ENCODE measurements at regions not wholly inside any gene's neighbourhood (a gene's known extent, or its start where the extent isn't known, plus 50 kb on each side); places are given as distances from the start of the nearest gene placed in this dataset.

DNA sequence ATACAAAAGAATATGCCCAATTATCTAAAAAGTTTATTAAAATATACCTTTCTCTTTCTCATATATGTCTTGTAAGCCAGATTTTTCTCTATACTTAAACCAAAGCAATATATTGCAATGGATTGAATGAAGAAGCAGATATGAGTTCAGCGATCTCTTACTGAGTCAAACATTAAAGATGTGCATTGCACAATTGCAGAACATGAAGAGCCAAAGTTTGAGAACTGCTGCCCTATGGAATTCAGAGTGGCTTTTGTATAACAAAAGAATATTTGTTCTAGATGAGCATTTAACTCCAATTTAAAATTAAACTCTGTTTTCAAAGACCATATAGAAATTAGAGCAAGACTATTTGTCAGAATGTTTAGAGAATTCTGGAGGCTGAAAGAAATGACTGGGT lies 519.0 kb upstream of the DAB2 start:
- Histone ChIP-seq H3K4ac (ENCODE audit: low read depth, low read length) (no peak overlapping the region), H3K27me3 (ENCODE audit: insufficient read depth, low read length, poor library complexity) (no peaks in the 10 kb centered on the region), H2BK5ac (ENCODE audit: low read length) (no peak overlapping the region), H3K56ac (ENCODE audit: low read length) (no peak overlapping the region), H3K4me1 (ENCODE audit: control insufficient read depth, low read depth, low read length) (no peaks in the 10 kb centered on the region), H2AK5ac (ENCODE audit: low read length) (no peak overlapping the region), H4K8ac (ENCODE audit: low read depth, low read length) (no peak overlapping the region), H3K9ac (ENCODE audit: low read length) (no peak overlapping the region), H3K79me2 (ENCODE audit: control insufficient read depth, insufficient read depth, low read length) (no peaks in the 10 kb centered on the region), H3K23ac (ENCODE audit: low read length) (no peak overlapping the region), H3K79me1 (ENCODE audit: low read length) (no peaks in the 10 kb centered on the region), H3K18ac (ENCODE audit: low read length) (no peak overlapping the region), H3K36me3 (ENCODE audit: control insufficient read depth, insufficient read depth, low read length) (no peaks in the 10 kb centered on the region), H2BK15ac (replicated peaks; ENCODE audit: low read depth) (no peak overlapping the region), H3K4me2 (ENCODE audit: low read length) (no peak overlapping the region), H4K5ac (ENCODE audit: low read length) (no peak overlapping the region), H2BK120ac (ENCODE audit: low read depth, low read length) (no peak overlapping the region), H3K27ac (ENCODE audit: low read depth, low read length) (no peak overlapping the region), H3K4me3 (ENCODE audit: low read length) (no peak overlapping the region)
- DNase-seq = no peak
- WGBS (ENCODE audit: extremely low coverage, insufficient coverage, low lambda C conversion rate) = no CpG with 5 or more reads among the region's 1 CpG

- H3K18ac ChIP-seq (ENCODE audit: low read length) = no peak overlapping the region
- H3K36me3 ChIP-seq (ENCODE audit: control insufficient read depth, insufficient read depth, low read length) = no peaks in the 10 kb centered on the region
Measured at GRCh38 chr5:39942606-39943005, 517.8 kb upstream of the DAB2 start.

DNA sequence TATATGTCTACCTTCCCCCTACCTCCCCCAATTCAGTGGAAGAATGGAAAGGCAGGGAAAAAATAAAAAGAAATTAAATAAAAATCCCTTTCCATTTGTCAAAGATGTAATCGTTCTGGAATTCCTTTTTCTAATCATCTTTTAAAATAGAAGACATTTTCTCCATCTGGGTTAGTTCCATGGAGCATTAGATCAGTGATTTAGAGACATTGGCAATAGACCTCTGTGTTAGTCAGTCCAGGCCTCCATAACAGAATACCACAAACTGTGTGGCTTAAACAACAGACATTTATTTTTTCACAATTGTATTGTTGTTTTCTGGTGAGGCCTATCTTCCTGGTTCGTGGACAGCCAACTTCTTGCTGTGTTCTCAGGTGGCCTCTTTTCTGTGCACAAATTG lies 516.6 kb upstream of the DAB2 start:
- H3K23ac ChIP-seq (ENCODE audit: low read length) = no peak overlapping the region
- no peak overlapping the region for H3K9ac ChIP-seq (ENCODE audit: low read length)
- no peaks in the 10 kb centered on the region for H3K36me3 ChIP-seq (ENCODE audit: control insufficient read depth, insufficient read depth, low read length)
- H3K4me2 ChIP-seq (ENCODE audit: low read length) = no peak overlapping the region
- no peak overlapping the region for H4K8ac ChIP-seq (ENCODE audit: low read depth, low read length)
- no peaks in the 10 kb centered on the region for H3K27me3 ChIP-seq (ENCODE audit: insufficient read depth, low read length, poor library complexity)
- no peak overlapping the region for H2BK120ac ChIP-seq (ENCODE audit: low read depth, low read length)
- H3K4me3 ChIP-seq (ENCODE audit: low read length) = no peak overlapping the region
- no peak overlapping the region for H3K4ac ChIP-seq (ENCODE audit: low read depth, low read length)
- no peak overlapping the region for H2AK5ac ChIP-seq (ENCODE audit: low read length)
- H3K56ac ChIP-seq (ENCODE audit: low read length) = no peak overlapping the region
- H3K4me1 ChIP-seq (ENCODE audit: control insufficient read depth, low read depth, low read length) = no peaks in the 10 kb centered on the region
- no peak for DNase-seq
- no CpG with 5 or more reads among the region's 2 CpGs for WGBS (ENCODE audit: extremely low coverage, insufficient coverage, low lambda C conversion rate)
- no peak overlapping the region for H3K18ac ChIP-seq (ENCODE audit: low read length)
- no peak overlapping the region for H2BK5ac ChIP-seq (ENCODE audit: low read length)
- H3K79me2 ChIP-seq (ENCODE audit: control insufficient read depth, insufficient read depth, low read length) = no peaks in the 10 kb centered on the region
- H2BK15ac ChIP-seq (replicated peaks; ENCODE audit: low read depth) = no peak overlapping the region
- no peak overlapping the region for H3K27ac ChIP-seq (ENCODE audit: low read depth, low read length)
- H4K5ac ChIP-seq (ENCODE audit: low read length) = no peak overlapping the region
- H3K79me1 ChIP-seq (ENCODE audit: low read length) = no peaks in the 10 kb centered on the region

More at GRCh38 chr5:39942606-39943005, 517.8 kb upstream of the DAB2 start:
- Histone ChIP-seq H3K4me1 (ENCODE audit: control insufficient read depth, low read depth, low read length) (no peaks in the 10 kb centered on the region), H3K23ac (ENCODE audit: low read length) (no peak overlapping the region), H4K8ac (ENCODE audit: low read depth, low read length) (no peak overlapping the region), H2BK5ac (ENCODE audit: low read length) (no peak overlapping the region), H3K4me3 (ENCODE audit: low read length) (no peak overlapping the region), H3K56ac (ENCODE audit: low read length) (no peak overlapping the region), H3K27me3 (ENCODE audit: insufficient read depth, low read length, poor library complexity) (no peaks in the 10 kb centered on the region), H3K4ac (ENCODE audit: low read depth, low read length) (no peak overlapping the region), H2BK120ac (ENCODE audit: low read depth, low read length) (no peak overlapping the region), H3K4me2 (ENCODE audit: low read length) (no peak overlapping the region), H2AK5ac (ENCODE audit: low read length) (no peak overlapping the region), H2BK15ac (replicated peaks; ENCODE audit: low read depth) (no peak overlapping the region), H3K79me2 (ENCODE audit: control insufficient read depth, insufficient read depth, low read length) (no peaks in the 10 kb centered on the region), H3K27ac (ENCODE audit: low read depth, low read length) (no peak overlapping the region), H3K79me1 (ENCODE audit: low read length) (no peaks in the 10 kb centered on the region), H4K5ac (ENCODE audit: low read length) (no peak overlapping the region), H3K9ac (ENCODE audit: low read length) (no peak overlapping the region)
- no peak for DNase-seq
- no CpG with 5 or more reads among the region's 1 CpG for WGBS (ENCODE audit: extremely low coverage, insufficient coverage, low lambda C conversion rate)

DNA sequence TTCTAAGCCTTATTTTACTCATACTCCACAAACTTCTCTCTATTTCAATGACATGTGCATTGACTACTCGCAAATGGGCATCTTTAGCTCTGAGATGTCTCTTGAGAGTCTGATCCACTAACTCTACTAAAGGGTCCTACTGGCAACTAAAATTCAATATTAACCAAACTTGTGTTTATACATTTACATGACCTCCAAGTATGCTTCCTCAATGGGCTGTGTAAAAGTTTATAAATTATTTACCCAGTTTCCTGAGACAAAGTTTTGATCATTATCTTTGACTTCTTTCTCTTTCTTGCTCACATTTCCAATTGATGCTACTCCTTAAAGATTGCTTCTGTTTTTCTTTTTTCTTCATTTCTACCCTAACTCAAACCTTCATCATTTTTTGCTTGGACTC lies 510.1 kb upstream of the DAB2 start:
- no CpG with 5 or more reads among the region's 1 CpG for WGBS (ENCODE audit: extremely low coverage, insufficient coverage, low lambda C conversion rate)

DNA sequence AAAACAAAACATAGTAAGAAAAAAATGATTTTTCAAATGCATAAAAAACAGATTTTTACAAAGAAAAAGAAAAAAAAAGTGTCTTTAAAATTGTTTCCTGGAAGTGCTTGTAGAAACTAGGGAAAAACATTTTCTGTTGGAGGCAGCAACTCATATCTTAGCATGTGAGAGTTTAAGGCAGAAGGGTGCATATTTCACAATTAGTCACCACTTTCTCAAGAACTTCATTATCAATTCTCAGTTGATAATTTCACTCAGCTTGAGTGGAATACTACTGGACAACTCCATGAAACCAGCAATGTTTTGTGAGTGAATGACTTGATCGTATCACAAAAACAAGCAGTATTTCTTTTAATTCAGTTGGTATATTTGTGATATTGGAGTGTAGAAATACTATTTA lies 508.3 kb upstream of the DAB2 start:
- DNase-seq = no peak
- no peak overlapping the region for H2BK15ac ChIP-seq (replicated peaks; ENCODE audit: low read depth)
- H3K9ac ChIP-seq (ENCODE audit: low read length) = no peak overlapping the region
- H2AK5ac ChIP-seq (ENCODE audit: low read length) = no peak overlapping the region
- no peak overlapping the region for H4K8ac ChIP-seq (ENCODE audit: low read depth, low read length)
- no peak overlapping the region for H3K4me2 ChIP-seq (ENCODE audit: low read length)
- no peaks in the 10 kb centered on the region for H3K79me2 ChIP-seq (ENCODE audit: control insufficient read depth, insufficient read depth, low read length)
- WGBS (ENCODE audit: extremely low coverage, insufficient coverage, low lambda C conversion rate) = no CpG with 5 or more reads among the region's 1 CpG
- no peaks in the 10 kb centered on the region for H3K27me3 ChIP-seq (ENCODE audit: insufficient read depth, low read length, poor library complexity)
- no peaks in the 10 kb centered on the region for H3K79me1 ChIP-seq (ENCODE audit: low read length)
- no peak overlapping the region for H3K23ac ChIP-seq (ENCODE audit: low read length)
- no peak overlapping the region for H2BK5ac ChIP-seq (ENCODE audit: low read length)
- H3K27ac ChIP-seq (ENCODE audit: low read depth, low read length) = no peak overlapping the region
- H3K4ac ChIP-seq (ENCODE audit: low read depth, low read length) = no peak overlapping the region
- H3K56ac ChIP-seq (ENCODE audit: low read length) = no peak overlapping the region
- no peak overlapping the region for H2BK120ac ChIP-seq (ENCODE audit: low read depth, low read length)
- no peak overlapping the region for H4K5ac ChIP-seq (ENCODE audit: low read length)
- no peaks in the 10 kb centered on the region for H3K36me3 ChIP-seq (ENCODE audit: control insufficient read depth, insufficient read depth, low read length)
- H3K4me3 ChIP-seq (ENCODE audit: low read length) = no peak overlapping the region
- H3K4me1 ChIP-seq (ENCODE audit: control insufficient read depth, low read depth, low read length) = no peaks in the 10 kb centered on the region
- H3K18ac ChIP-seq (ENCODE audit: low read length) = no peak overlapping the region

More for the DNA sequence above, 510.1 kb upstream of the DAB2 start:
- Histone ChIP-seq H3K36me3 (ENCODE audit: control insufficient read depth, insufficient read depth, low read length) (no peaks in the 10 kb centered on the region), H3K4me1 (ENCODE audit: control insufficient read depth, low read depth, low read length) (no peaks in the 10 kb centered on the region), H2AK5ac (ENCODE audit: low read length) (no peak overlapping the region), H4K5ac (ENCODE audit: low read length) (no peak overlapping the region), H3K4ac (ENCODE audit: low read depth, low read length) (no peak overlapping the region), H2BK15ac (replicated peaks; ENCODE audit: low read depth) (no peak overlapping the region), H3K4me3 (ENCODE audit: low read length) (no peak overlapping the region), H3K18ac (ENCODE audit: low read length) (no peak overlapping the region), H3K9ac (ENCODE audit: low read length) (no peak overlapping the region), H4K8ac (ENCODE audit: low read depth, low read length) (no peak overlapping the region), H3K79me2 (ENCODE audit: control insufficient read depth, insufficient read depth, low read length) (no peaks in the 10 kb centered on the region), H2BK120ac (ENCODE audit: low read depth, low read length) (no peak overlapping the region), H3K27me3 (ENCODE audit: insufficient read depth, low read length, poor library complexity) (no peaks in the 10 kb centered on the region), H3K4me2 (ENCODE audit: low read length) (no peak overlapping the region), H3K56ac (ENCODE audit: low read length) (no peak overlapping the region), H3K27ac (ENCODE audit: low read depth, low read length) (no peak overlapping the region), H3K79me1 (ENCODE audit: low read length) (no peaks in the 10 kb centered on the region), H2BK5ac (ENCODE audit: low read length) (no peak overlapping the region), H3K23ac (ENCODE audit: low read length) (no peak overlapping the region)
- no peak for DNase-seq

DNA sequence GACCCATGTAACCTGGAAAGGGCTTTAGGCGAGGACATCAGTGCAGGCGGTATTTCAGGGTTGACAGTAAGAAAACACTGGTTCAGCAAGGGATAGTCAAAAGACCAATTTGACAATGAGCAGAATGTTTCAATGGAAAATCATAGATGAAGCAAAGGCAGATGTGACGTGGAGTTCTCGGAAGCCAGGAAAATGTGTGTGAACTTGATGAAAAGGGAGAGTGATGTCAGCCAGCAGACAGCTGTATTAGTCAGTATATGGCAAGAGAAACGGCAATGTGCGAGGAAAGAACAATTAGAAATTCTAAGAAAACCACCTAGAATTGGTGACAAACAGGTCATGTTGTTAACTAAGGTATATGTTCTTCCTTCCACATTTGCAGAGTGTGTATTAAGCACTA lies 503.9 kb upstream of the DAB2 start:
- no CpG with 5 or more reads among the region's 6 CpGs for WGBS (ENCODE audit: extremely low coverage, insufficient coverage, low lambda C conversion rate)
- H3K4me3 ChIP-seq (ENCODE audit: low read length) = no peak overlapping the region
- H2AK5ac ChIP-seq (ENCODE audit: low read length) = no peak overlapping the region
- H2BK15ac ChIP-seq (replicated peaks; ENCODE audit: low read depth) = no peak overlapping the region
- no peak overlapping the region for H3K4ac ChIP-seq (ENCODE audit: low read depth, low read length)
- no peaks in the 10 kb centered on the region for H3K27me3 ChIP-seq (ENCODE audit: insufficient read depth, low read length, poor library complexity)
- H3K4me2 ChIP-seq (ENCODE audit: low read length) = no peak overlapping the region
- no peak overlapping the region for H2BK120ac ChIP-seq (ENCODE audit: low read depth, low read length)
- no peak for DNase-seq
- H3K18ac ChIP-seq (ENCODE audit: low read length) = no peak overlapping the region
- no peak overlapping the region for H4K8ac ChIP-seq (ENCODE audit: low read depth, low read length)
- H4K5ac ChIP-seq (ENCODE audit: low read length) = no peak overlapping the region
- H2BK5ac ChIP-seq (ENCODE audit: low read length) = no peak overlapping the region
- H3K23ac ChIP-seq (ENCODE audit: low read length) = no peak overlapping the region
- H3K27ac ChIP-seq (ENCODE audit: low read depth, low read length) = no peak overlapping the region
- H3K56ac ChIP-seq (ENCODE audit: low read length) = no peak overlapping the region
- H3K9ac ChIP-seq (ENCODE audit: low read length) = no peak overlapping the region
- H3K79me2 ChIP-seq (ENCODE audit: control insufficient read depth, insufficient read depth, low read length) = no peaks in the 10 kb centered on the region
- no peaks in the 10 kb centered on the region for H3K4me1 ChIP-seq (ENCODE audit: control insufficient read depth, low read depth, low read length)
- no peaks in the 10 kb centered on the region for H3K79me1 ChIP-seq (ENCODE audit: low read length)
- H3K36me3 ChIP-seq (ENCODE audit: control insufficient read depth, insufficient read depth, low read length) = no peaks in the 10 kb centered on the region
